ENCODE measurements at regions not wholly inside any gene's neighbourhood (a gene's known extent, or its start where the extent isn't known, plus 50 kb on each side); places are given as distances from the start of the nearest gene placed in this dataset.

DNA sequence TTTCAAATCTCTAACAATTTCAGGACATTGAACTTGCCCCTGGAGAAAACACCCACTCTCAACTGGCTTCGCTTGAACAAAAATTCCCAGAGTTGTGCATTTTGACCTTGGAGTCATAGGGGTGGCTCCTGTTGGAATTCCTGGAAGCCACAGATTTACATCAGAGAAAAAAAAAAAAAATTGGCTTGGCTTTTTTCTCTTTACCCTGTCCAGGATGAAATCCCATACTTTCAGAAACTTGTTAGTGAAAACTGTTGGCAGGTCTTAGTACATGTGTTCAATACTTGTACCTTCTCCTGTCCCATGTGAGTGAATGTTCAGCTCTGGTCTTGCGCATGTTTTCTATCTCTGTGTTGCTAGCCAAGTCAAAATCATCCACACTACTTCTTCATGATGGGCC is 228.8 kb downstream of the TGFB2 start:
- DNase-seq (ENCODE audit: low spot score) (no peak), FAIRE-seq (no peak), ATAC-seq (no peak)
- intact Hi-C loops (cut with micrococcal nuclease; ENCODE audit: unreplicated experiment) (no loop called here), in situ Hi-C loops (cut with HindIII; ENCODE audit: extremely low pct_ligation_motif_present, low pct_unique_long_range_greater_than_20kb) (no loop called here)
- no peak overlapping the region for H2AFZ ChIP-seq (ENCODE audit: low read length)
- BruUV-seq (replicated peaks) = no TSS peak
- H3K4me3 ChIP-seq (replicated peaks in 1 of 3; ENCODE audit: insufficient read depth in 1 of 3, low read depth in 2 of 3, low read length in 3 of 3) = no peak overlapping the region
- TF ChIP-seq, protein P1, sequence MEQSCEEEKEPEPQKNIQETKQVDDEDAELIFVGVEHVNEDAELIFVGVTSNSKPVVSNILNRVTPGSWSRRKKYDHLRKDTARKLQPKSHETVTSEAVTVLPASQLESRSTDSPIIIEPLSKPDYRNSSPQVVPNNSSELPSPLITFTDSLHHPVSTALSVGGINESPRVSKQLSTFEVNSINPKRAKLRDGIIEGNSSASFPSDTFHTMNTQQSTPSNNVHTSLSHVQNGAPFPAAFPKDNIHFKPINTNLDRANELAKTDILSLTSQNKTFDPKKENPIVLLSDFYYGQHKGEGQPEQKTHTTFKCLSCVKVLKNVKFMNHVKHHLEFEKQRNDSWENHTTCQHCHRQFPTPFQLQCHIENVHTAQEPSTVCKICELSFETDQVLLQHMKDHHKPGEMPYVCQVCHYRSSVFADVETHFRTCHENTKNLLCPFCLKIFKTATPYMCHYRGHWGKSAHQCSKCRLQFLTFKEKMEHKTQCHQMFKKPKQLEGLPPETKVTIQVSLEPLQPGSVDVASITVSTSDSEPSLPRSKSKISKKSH (CRISPR knock-in tag; IDR thresholded peaks at IDR 0.05; ENCODE audit: borderline replicate concordance) = no peak
- no peak for TF ChIP-seq NRL (CRISPR knock-in tag; IDR thresholded peaks at IDR 0.05; ENCODE audit: borderline replicate concordance)
- TF ChIP-seq, protein P2, sequence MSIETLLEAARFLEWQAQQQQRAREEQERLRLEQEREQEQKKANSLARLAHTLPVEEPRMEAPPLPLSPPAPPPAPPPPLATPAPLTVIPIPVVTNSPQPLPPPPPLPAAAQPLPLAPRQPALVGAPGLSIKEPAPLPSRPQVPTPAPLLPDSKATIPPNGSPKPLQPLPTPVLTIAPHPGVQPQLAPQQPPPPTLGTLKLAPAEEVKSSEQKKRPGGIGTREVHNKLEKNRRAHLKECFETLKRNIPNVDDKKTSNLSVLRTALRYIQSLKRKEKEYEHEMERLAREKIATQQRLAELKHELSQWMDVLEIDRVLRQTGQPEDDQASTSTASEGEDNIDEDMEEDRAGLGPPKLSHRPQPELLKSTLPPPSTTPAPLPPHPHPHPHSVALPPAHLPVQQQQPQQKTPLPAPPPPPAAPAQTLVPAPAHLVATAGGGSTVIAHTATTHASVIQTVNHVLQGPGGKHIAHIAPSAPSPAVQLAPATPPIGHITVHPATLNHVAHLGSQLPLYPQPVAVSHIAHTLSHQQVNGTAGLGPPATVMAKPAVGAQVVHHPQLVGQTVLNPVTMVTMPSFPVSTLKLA (IDR thresholded peaks at IDR 0.05) = peak; percentile 43
- H3K4me1 ChIP-seq (ENCODE audit: insufficient read depth, low read length) = no peaks in the 10 kb centered on the region
- ChIA-PET CTCF (ENCODE audit: low intra/inter-chr PET ratio, low total read pairs) (no interaction called here), POLR2A (no interaction called here)
- H3K27ac ChIP-seq (ENCODE audit: extremely low read length, insufficient read depth, low read length) = no peak overlapping the region
- H4K20me1 ChIP-seq (ENCODE audit: insufficient read depth, low read length) = no peaks in the 10 kb centered on the region
- no peaks in the 10 kb centered on the region for H3K79me2 ChIP-seq (ENCODE audit: insufficient read depth, low read length)
- no peaks in the 10 kb centered on the region for H3K36me3 ChIP-seq (replicated peaks in 1 of 2; ENCODE audit: control insufficient read depth in 1 of 2, insufficient read depth in 2 of 2, low read length in 2 of 2)
- no peaks in the 10 kb centered on the region for H3K9me3 ChIP-seq (ENCODE audit: low read length)
- H3K9ac ChIP-seq (ENCODE audit: insufficient read depth, low read depth, low read length) = no peak overlapping the region
- 50% methylated on average over 2 of the region's 2 CpGs for WGBS (ENCODE audit: low lambda C conversion rate)
- no peak overlapping the region for H3K4me2 ChIP-seq (ENCODE audit: low read depth, low read length)
- H3K27me3 ChIP-seq (ENCODE audit: control insufficient read depth in 1 of 2, insufficient read depth in 2 of 2, low read length in 2 of 2) = no peaks in the 10 kb centered on the region

DNA sequence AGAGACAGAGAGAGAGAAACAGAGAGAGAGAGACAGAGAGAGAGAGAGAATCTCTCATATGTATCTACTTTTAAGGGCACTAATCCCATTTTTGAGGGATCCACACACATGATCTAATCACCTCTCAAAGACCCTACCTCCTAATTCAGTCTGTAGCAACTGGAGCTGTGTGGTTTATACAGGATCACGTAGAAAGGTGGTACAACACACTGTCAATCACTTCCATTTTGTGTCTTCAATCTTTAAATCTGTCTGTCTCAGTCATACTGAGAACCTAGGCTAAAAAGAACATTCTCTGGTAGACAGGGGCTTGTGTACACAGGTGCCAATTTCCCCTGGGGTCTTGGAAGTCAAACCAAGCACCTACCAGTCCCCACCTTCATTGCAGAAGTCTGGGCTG is 229.9 kb downstream of the TGFB2 start:
- no peak overlapping the region for H3K4me3 ChIP-seq (replicated peaks in 1 of 3; ENCODE audit: insufficient read depth in 1 of 3, low read depth in 2 of 3, low read length in 3 of 3)
- ATAC-seq (no peak), DNase-seq (ENCODE audit: low spot score) (no peak), FAIRE-seq (no peak)
- H3K36me3 ChIP-seq (replicated peaks in 1 of 2; ENCODE audit: control insufficient read depth in 1 of 2, insufficient read depth in 2 of 2, low read length in 2 of 2) = no peaks in the 10 kb centered on the region
- in situ Hi-C loops (cut with HindIII; ENCODE audit: extremely low pct_ligation_motif_present, low pct_unique_long_range_greater_than_20kb) = no loop called here
- no peaks in the 10 kb centered on the region for H3K27me3 ChIP-seq (ENCODE audit: control insufficient read depth in 1 of 2, insufficient read depth in 2 of 2, low read length in 2 of 2)
- intact Hi-C loops (cut with micrococcal nuclease; ENCODE audit: unreplicated experiment) = no loop called here
- no TSS peak for BruUV-seq (replicated peaks)
- no peak overlapping the region for H3K4me2 ChIP-seq (ENCODE audit: low read depth, low read length)
- no peaks in the 10 kb centered on the region for H3K9me3 ChIP-seq (ENCODE audit: low read length)
- no peak overlapping the region for H3K9ac ChIP-seq (ENCODE audit: insufficient read depth, low read depth, low read length)
- H3K27ac ChIP-seq (ENCODE audit: extremely low read length, insufficient read depth, low read length) = no peak overlapping the region
- no peaks in the 10 kb centered on the region for H3K4me1 ChIP-seq (ENCODE audit: insufficient read depth, low read length)
- H3K79me2 ChIP-seq (ENCODE audit: insufficient read depth, low read length) = no peaks in the 10 kb centered on the region
- ChIA-PET POLR2A (no interaction called here), CTCF (ENCODE audit: low intra/inter-chr PET ratio, low total read pairs) (no interaction called here)
- no peak for TF ChIP-seq ZNF556 (CRISPR knock-in tag; IDR thresholded peaks at IDR 0.05; ENCODE audit: borderline replicate concordance)
- no peak for TF ChIP-seq HOXD1 (CRISPR knock-in tag; IDR thresholded peaks at IDR 0.05)
- TF ChIP-seq SALL1 (CRISPR knock-in tag; IDR thresholded peaks at IDR 0.05) = no peak
- no peak for TF ChIP-seq ATF2 (CRISPR knock-in tag; IDR thresholded peaks at IDR 0.05)
- TF ChIP-seq ISL2 (CRISPR knock-in tag; IDR thresholded peaks at IDR 0.05) = no peak
- no peak for TF ChIP-seq RBFOX2 (IDR thresholded peaks at IDR 0.05; ENCODE audit: low read depth, low read length)
- no peak for TF ChIP-seq ZNF326 (CRISPR knock-in tag; IDR thresholded peaks at IDR 0.05; ENCODE audit: borderline replicate concordance)
- TF ChIP-seq TEF (CRISPR knock-in tag; IDR thresholded peaks at IDR 0.05) = no peak
- no peak for TF ChIP-seq ZNF782 (CRISPR knock-in tag; IDR thresholded peaks at IDR 0.05; ENCODE audit: borderline replicate concordance)
- TF ChIP-seq FOXA1 (IDR thresholded peaks at IDR 0.05) = no peak
- TF ChIP-seq FOXA1 (CRISPR knock-in tag; IDR thresholded peaks at IDR 0.05) = no peak
- H4K20me1 ChIP-seq (ENCODE audit: insufficient read depth, low read length) = no peaks in the 10 kb centered on the region
- WGBS (ENCODE audit: low lambda C conversion rate) = 8% methylated on average over 1 of the region's 1 CpG
- H2AFZ ChIP-seq (ENCODE audit: low read length) = no peak overlapping the region

All from HepG2 (cell line).